ENCODE measurements at regions not wholly inside any gene's neighbourhood (a gene's known extent, or its start where the extent isn't known, plus 50 kb on each side); places are given as distances from the start of the nearest gene placed in this dataset.
"Not testable (repeated sequence)": the region's sequence is repeated elsewhere in the genome, so short reads cannot be mapped to it uniquely, and the experiment has no call there.

DNA sequence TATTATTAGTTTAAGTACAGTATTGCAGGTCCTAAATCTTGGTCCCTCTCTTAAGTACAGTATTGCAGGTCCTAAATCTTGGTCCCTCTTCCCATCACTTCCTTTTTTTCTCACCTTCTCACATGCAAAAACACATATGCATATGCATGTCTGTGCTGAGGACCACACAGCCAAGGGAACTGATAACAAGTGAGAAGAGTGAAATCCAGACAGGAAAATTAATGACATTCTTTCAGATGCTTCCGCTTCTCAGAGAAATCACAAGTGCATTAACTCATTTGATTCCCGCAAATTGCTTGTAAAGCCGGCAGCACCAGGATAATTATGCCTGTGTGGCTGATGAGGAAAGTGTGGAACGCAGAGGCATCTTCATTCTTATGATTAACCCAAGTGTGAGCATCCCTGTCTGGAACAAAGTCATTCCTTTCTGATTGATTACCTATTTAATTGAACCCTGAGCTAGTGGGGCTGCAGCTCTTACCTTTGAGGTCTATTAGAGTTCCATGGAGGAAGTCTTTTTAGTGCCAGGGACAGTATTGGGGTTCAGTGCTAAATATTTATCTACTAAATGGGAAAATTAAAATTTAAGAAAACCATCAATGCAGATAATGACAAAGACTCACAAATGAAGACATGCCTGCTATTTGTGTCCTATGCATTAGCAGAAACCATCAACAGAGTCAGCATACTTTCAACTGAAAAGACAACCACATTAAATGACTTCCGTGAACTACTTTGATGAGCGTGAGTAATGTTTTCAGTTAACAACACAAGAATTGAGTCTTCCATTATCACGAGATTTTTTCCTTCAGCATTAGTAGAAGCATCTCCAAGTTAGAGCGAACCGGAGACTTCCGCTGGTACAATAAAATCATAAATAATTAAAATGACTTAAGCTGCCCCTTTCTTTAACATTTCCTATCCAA lies 220.4 kb upstream of the SLC35G4 start:
- no peak for DNase-seq (ENCODE audit: low read depth in 4 of 4, low spot score in 2 of 4)

DNA sequence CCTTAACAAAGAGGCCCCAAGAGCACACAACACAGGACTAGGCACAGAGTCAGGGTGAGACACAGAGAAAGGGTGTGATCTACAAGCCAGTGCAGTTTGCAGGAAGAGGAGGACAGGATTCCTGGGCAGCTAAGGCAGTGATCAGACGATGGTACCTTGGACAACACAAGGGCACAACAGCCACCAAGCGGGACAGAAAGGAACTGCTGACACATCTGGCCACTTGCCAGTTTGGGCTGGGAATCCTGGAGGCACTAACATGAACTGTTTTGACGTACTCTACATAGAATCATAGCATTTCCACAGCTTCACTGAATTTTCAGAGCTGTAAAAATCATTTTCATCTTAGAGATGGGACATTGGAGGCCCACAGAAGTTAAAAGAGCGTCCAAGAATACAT lies 221.5 kb upstream of the SLC35G4 start:
- no peak for DNase-seq (ENCODE audit: low read depth in 4 of 4, low spot score in 2 of 4)

DNA sequence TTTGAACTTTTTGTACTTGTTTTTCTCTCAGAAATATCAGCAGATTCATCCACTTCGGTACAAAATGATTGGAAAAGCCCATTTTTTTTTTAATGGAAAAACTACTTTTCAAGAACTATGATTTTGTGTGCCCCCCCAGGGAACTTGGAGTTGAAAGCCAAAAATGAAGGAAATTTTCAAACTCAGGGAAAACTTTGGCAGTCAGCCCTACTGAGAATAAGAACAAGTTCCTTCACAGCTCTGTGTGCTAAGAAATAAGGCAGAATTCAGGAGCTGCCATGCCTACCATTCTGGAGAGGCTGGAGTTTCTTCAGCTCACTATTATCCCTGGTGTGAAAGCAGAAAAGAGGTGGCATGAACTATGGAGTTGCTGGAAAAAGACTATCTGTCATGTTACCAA lies 226.0 kb upstream of the SLC35G4 start:
- no peak for DNase-seq (ENCODE audit: low read depth in 4 of 4, low spot score in 2 of 4)

DNA sequence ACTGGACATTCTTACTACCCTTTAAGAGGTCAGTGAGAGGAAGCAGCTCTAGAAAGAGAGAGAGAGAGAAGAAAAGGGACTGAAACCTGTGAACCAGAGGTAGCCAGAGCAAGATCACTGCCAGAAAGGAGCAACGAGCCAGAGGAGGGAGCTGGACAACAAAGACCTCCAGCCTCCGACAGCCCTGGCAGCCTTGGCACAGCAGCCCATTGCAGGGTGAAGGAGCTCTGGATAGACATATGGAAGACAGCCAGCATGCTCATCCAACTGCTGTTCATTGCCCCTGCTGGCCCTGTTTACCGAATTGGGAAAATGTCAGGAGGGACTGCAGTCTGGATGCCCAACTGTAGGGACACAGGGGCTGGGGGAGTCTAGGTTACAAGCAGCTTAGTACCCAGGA lies 228.4 kb upstream of the SLC35G4 start:
- no peak for DNase-seq (ENCODE audit: low read depth in 4 of 4, low spot score in 2 of 4)

DNA sequence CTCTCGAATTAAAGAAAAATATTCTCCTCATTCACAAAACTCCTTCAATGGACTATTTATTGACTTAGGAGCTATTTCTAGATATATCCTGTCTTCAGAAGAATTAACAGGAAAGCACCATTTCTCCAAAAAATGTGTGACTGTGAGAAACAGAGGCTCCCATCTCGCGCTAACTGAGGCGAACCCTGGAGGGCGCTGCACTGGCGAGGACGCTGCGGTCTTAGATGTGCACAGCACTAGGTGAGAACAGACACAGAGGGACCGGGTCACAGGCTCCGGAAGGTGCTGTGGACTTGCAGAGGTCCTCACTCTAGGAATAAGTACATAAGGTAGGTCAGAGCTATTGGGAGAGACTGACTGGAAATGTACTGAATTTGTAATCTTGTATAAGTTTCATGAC lies 229.7 kb upstream of the SLC35G4 start:
- DNase-seq (ENCODE audit: low read depth in 4 of 4, low spot score in 2 of 4), result no peak

DNA sequence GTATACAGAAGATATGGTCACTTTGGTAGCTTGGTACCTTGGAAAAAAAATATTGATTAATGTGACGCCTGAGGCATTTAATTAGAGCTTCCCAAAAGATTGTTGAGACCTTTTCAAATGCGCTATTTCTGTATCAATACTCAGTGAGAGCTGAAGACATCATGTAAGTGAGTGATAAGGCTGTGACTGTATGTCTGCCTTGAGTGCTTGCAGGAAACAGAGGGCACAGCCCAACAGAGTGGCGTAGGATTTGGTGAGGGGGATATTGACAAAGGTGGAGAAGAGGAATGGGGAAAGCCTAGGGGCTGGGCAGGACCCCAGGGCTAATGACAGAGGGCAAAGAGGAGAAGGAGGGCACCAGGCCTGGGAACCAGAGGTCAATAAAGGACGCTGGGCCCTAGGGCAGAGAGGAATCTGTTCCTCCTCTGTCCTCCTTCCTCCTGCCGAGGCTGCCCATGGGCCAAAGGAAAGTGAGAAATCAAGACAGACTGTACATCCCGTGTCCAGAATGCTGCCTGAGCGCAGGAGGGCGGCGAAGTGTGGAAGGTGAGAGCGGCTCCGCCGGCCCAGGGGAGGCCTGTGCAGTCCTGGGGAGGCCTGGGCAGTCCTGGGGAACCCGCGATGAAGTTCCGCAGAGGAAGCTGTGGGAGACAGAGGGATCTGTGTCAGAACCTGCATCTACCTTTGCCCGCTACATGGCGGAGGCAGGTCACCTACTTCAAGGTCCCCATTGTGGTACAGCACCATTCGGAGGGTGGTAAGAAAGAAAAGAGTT lies 228.6 kb upstream of the PIEZO2 start:
- DNase-seq (ENCODE audit: low read depth in 4 of 4, low spot score in 2 of 4), result no peak

DNA sequence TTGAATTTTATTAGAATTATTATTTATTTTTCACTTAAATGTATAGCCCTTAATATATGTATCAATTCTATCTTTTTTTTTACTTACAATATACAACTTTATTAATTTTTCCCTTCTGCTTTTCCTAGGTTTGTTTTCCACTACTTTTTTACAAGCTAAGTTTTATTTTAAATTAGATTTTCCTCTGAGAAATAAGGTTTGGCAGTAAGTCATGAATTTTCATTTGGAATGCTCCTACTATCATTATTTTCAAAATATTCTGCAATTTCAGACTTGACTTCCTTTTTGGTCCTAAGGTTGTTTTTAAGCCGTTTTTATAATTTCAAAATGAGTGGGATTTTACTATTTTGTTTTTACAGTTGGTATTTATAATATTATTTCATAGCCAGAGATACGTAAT lies 222.8 kb upstream of the PIEZO2 start:
- no peak for DNase-seq (ENCODE audit: low read depth in 4 of 4, low spot score in 2 of 4)

DNA sequence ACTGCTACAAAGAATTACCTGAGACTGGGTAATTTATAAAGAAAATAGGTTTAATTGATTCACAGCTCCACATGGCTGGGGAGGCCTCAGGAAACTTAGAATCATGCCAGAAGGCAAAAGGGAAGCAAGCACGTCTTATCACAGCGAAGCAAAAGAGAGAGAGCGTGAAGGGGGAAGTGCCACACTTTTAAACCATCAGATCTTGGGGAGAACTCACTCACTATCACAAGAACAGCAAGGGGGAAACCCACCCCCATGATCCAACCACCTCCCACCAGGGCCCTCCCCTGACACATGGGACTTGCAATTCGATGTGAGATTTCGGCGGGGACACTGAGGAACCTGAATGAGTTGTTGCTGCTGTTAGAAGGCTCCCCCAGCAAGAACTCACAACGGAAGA lies 220.2 kb upstream of the PIEZO2 start:
- DNase-seq (ENCODE audit: low read depth in 4 of 4, low spot score in 2 of 4), result no peak

DNA sequence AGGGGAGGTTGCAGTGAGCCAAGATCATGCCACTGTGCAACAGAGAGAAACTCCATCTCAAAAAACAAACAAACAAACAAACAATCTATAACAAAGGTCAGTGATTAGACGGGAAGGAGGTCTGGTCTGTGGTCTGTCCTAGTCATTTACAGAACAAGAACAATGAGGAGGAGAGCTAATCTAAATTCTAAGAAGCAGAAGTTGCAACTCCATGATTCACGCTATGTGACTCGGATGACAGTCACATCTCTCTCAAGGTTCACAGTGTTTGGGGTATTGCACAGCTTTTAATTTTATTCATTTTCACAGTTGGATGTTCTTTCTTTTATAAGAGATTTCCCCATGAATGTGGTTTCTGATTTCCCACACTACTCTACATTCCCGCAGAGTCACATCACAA lies 218.7 kb upstream of the PIEZO2 start:
- no peak for DNase-seq (ENCODE audit: low read depth in 4 of 4, low spot score in 2 of 4)

DNA sequence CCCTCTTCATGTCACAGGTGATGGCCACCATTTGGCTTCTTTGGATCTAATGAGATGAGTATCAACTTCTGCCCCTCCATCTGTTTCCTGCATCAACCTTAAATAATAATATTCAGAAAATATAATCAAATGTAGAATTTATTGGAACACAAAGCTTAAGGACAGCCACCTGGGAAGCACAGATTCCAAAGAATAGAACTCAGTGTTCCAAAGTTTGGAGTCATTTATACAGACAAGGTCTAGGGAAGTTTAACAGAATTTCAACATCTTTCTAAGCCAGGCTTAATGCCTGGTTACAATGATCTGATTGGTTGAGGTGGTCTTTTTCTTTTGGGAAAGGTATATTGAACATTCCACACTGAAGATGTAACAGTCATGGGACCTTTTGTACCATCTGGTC lies 218.0 kb upstream of the PIEZO2 start:
- no peak for DNase-seq (ENCODE audit: low read depth in 4 of 4, low spot score in 2 of 4)

DNA sequence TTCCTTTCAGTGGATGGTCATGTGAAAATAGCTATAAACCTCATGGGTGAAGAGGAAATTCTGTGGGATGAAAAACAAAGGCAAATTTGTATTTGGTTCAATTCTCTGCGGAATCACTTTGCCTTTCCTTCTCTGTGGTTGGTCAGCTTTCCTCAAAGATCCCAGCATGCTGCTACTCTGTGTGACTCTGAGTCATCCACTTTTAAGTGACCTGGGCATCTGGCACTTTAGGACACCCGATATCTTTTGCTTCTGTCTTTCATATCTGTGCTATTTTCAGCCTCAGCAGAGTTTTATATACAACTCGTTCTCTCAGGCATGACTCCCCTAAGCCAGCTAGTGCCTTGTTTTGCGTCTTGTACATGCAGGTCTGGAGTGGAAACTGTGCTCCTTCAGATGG lies 217.0 kb upstream of the PIEZO2 start:
- DNase-seq (ENCODE audit: low read depth in 4 of 4, low spot score in 2 of 4), result peak in 1 of 4 donors; percentile 9

DNA sequence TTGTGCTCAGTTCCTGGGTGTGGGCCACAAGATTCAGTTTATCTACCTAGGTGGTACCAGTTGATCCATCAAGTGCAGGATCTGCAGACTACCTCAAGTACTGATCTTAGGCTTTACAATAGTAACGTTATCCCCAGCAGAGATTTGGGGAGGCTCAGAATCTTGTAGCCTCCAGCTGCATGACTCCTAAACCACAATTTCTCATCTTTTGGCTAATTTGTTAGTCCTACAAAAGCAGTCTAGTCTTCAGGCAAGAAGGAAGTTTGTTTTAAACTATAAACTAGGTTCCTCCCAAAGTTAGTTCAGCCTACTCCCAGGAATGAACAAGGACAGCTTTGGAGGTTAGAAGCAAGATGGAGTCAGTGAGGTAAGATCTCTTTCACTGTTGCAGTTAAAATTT lies 213.5 kb upstream of the PIEZO2 start:
- DNase-seq (ENCODE audit: low read depth in 4 of 4, low spot score in 2 of 4), result no peak

DNA sequence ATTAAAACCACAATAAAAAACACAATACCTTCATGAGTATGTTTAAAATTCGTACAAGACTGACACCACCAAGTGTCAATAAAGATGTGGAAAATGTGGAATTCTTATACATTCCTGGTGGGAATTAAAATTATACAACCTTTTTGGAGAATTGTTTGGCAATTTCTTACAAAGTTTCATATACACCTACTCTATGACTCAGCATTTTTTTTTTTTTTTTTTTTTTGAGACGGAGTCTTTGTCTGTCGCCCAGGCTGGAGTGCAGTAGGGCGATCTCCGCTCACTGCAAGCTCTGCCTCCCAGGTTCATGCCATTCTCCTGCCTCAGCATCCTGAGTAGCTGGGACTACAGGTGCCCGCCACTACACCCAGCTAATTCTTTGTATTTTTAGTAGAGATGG lies 212.5 kb upstream of the PIEZO2 start:
- not testable (repeated sequence) for DNase-seq (ENCODE audit: low read depth in 4 of 4, low spot score in 2 of 4)

DNA sequence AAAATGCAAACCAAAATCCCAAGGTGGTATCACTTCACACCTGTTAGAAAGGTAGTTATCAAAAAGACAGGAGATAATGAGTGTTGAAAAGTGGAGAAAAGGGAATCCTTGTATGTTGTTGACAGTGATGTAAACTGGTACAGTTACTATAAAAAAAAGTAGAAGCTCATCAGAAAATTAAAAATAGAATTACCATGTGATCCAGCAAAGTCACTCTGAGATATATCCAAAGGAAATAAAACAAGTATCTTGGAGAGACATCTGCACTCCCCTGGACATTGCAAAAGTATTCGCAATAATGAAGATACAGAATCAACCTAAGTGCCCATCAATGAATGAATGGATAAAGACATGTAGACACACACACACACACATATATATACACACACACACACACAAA lies 208.3 kb upstream of the PIEZO2 start:
- DNase-seq (ENCODE audit: low read depth in 4 of 4, low spot score in 2 of 4), result no peak

DNA sequence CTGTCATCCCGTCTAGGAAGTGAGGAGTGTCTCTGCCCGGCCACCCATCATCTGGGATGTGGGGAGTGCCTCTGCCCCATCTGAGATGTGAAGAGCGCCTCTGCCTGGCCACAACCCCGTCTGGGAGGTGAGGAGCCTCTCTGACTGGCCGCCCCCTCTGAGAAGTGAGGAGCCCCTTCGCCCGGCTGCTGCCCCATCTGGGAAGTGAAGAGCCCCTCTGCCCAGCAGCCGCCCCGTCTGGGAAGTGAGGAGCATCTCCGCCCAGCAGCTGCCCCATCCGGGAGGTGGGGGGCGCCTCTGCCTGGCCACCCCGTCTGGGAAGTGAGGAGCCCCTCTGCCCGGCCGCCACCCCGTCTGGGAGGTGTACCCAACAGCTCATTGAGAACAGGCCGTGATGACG lies 195.2 kb upstream of the PIEZO2 start:
- not testable (repeated sequence) for DNase-seq (ENCODE audit: low read depth in 4 of 4, low spot score in 2 of 4)

DNA sequence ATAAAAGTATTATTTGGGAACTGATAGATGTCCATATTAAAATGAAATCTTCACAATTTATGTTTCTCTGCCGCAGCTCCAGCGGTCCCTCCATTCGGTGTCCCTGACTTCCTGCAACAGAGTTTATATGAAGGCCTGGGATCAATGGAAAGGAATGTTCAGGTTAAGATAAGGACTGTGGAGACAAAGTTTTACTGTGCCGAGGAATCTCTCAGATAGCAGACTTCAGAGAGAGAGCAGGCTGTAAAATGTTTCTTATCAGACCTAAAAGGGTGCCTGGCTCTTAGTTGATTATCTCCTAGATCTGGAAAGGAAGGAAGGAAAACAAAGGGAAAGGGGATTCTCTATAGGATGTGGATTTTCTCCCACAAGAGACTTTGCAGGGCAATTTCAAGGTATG lies 193.7 kb upstream of the PIEZO2 start:
- DNase-seq (ENCODE audit: low read depth in 4 of 4, low spot score in 2 of 4), result no peak

DNA sequence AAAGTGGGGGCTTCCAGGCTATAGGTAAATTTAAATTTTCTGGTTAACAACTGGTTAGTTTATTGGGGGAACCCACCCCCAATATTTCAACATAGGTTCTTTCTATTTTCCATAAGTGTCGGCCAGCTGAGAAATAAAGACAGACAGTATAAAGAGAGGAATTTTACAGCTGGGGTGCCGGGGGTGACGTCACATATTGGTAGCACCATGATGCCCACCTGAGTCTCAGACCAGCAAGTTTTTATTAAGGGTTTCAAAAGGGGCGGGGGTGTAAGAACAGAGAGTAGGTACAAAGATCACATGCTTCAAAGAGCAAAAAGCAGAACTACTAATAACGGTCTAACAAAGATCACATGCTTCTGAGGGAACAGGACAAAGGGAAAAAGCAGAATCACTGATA lies 192.7 kb upstream of the PIEZO2 start:
- DNase-seq (ENCODE audit: low read depth in 4 of 4, low spot score in 2 of 4), result not testable (repeated sequence)

DNA sequence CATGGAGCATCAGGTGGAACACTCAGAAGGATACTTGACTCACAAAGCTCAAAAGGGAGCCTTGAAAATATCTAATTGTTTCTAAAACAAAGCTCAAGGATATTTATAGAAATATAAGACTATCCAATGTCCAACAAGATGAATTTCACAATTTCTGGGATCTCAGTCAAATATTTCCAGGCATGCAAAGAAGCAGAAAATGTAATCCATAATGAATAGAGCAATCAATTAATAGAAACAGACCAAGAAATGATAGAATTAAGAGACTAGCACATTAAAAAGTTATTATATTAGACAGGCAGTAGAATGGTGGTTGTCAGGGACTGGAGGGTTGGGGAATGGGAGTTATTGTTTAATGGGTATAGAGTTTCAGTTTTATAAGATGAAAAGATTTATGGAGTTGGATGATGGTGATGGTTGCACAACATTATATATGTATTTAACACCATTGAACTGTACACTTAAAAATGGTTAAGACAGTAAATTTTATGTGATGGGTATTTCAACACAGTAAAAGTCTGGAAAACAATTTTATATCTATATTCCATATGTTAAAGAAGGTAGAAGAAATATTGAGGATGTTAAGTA lies 189.9 kb upstream of the PIEZO2 start:
- DNase-seq (ENCODE audit: low read depth in 4 of 4, low spot score in 2 of 4), result no peak

DNA sequence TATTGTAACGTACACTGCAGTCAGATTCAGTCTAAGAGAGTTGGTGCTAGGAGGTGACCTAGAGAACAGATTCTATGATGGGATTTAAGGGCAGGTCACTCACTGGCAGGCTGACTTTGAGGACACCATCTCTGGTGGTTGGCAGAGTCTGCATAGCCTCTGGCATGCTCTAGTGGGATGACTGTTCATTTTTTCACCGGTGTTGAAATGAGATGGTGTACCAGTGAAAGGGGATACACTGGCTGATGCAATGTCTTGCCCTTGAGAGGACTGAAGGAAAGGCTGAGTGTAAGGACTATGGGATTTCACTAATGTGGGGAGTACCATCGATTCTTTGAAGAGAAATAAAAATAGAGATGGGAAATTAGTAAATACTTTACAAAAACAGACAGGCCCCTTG lies 186.9 kb upstream of the PIEZO2 start:
- DNase-seq (ENCODE audit: low read depth in 4 of 4, low spot score in 2 of 4), result no peak

DNA sequence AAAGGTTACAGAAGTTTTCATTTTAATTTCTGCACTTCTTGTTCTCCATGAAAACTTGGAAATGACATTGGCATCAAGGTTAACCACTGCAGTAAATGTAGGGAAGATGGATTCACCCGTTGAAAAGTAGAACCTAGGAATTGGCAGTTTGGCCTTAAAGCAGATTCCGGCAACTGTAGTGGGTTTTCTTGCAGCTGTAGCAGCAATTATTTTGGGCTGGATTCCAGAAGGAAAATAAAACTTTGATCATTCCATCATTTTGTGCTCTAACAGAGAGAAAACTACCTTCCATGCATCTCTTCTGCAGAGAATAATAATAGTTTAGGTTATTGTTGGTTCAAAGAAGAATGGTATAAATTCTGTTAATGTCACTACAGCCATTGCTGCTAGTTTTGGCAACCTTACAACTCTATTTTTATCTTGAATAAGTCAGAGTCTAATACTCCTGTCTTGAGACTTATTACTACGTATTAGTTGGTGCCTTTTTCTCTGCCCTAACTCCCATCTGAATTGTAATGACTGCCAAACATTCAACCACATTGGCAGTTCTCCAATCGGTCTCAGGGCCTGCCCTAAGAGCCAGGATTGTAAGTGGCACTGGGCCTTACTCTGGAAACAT lies 178.1 kb upstream of the PIEZO2 start:
- no peak for DNase-seq (ENCODE audit: low read depth in 4 of 4, low spot score in 2 of 4)

Data from left renal cortex interstitium (tissue), 4 donors.